ENCODE measurements at regions not wholly inside any gene's neighbourhood (a gene's known extent, or its start where the extent isn't known, plus 50 kb on each side); places are given as distances from the start of the nearest gene placed in this dataset.

- intact Hi-C loops (cut with micrococcal nuclease; ENCODE audit: unreplicated experiment): no loop called here
- TF ChIP-seq EZH2phosphoT487 (IDR thresholded peaks at IDR 0.05; ENCODE audit: borderline replicate concordance, low read depth, low read length) (no peak), CTCF (conservative IDR thresholded peaks at IDR 0.05; ENCODE audit: low read length) (no peak)
- H3K4me2 ChIP-seq (ENCODE audit: low read length): no peak overlapping the region
- DNase-seq (ENCODE audit: low spot score): no peak
- H2AFZ ChIP-seq (ENCODE audit: low read length): no peak overlapping the region
- no peaks in the 10 kb centered on the region for H3K4me1 ChIP-seq (ENCODE audit: insufficient read depth, low read length, poor library complexity, severe bottlenecking)
- no TSS peak for BruUV-seq (replicated peaks)
- ChIA-PET POLR2A (interaction anchor here (0.9 to 1.1 kb wide), 2 partner anchors 9 to 44 kb away, joined by 3 to 4 read pairs; no protein-coding TSS in a partner anchor), CTCF (ENCODE audit: unreplicated experiment) (no interaction called here)
- no peaks in the 10 kb centered on the region for H4K20me1 ChIP-seq (ENCODE audit: insufficient read depth, low read length)
- no peak overlapping the region for H3K4me3 ChIP-seq (ENCODE audit: low read depth, low read length, poor library complexity, severe bottlenecking)
- no peaks in the 10 kb centered on the region for H3K9me2 ChIP-seq (ENCODE audit: insufficient read depth, low read length)
- H3K9me3 ChIP-seq (ENCODE audit: low read length): no peaks in the 10 kb centered on the region
- H3K79me2 ChIP-seq (ENCODE audit: insufficient read depth, low read depth, low read length): no peaks in the 10 kb centered on the region
- no peaks in the 10 kb centered on the region for H3K36me3 ChIP-seq (ENCODE audit: insufficient read depth, low read length)
- no peak overlapping the region for H3K27ac ChIP-seq (ENCODE audit: low read depth, low read length, poor library complexity, severe bottlenecking)
Observed at GRCh38 chr2:193907561-193907960, 1712.8 kb upstream of the TMEFF2 start.

GRCh38 chr2:193900292-193900691, 1705.6 kb upstream of the TMEFF2 start:
- Histone ChIP-seq H3K79me2 (ENCODE audit: insufficient read depth, low read depth, low read length) (no peaks in the 10 kb centered on the region), H3K9me2 (ENCODE audit: insufficient read depth, low read length) (no peaks in the 10 kb centered on the region), H3K4me3 (ENCODE audit: low read depth, low read length, poor library complexity, severe bottlenecking) (no peak overlapping the region), H3K4me1 (ENCODE audit: insufficient read depth, low read length, poor library complexity, severe bottlenecking) (no peaks in the 10 kb centered on the region), H3K27ac (ENCODE audit: low read depth, low read length, poor library complexity, severe bottlenecking) (no peak overlapping the region), H3K36me3 (ENCODE audit: insufficient read depth, low read length) (no peaks in the 10 kb centered on the region), H2AFZ (ENCODE audit: low read length) (no peak overlapping the region), H4K20me1 (ENCODE audit: insufficient read depth, low read length) (no peaks in the 10 kb centered on the region), H3K4me2 (ENCODE audit: low read length) (no peak overlapping the region), H3K9me3 (ENCODE audit: low read length) (no peaks in the 10 kb centered on the region)
- TF ChIP-seq EZH2phosphoT487 (IDR thresholded peaks at IDR 0.05; ENCODE audit: borderline replicate concordance, low read depth, low read length) (no peak), CTCF (conservative IDR thresholded peaks at IDR 0.05; ENCODE audit: low read length) (no peak)
- no peak for DNase-seq (ENCODE audit: low spot score)
- CTCF ChIA-PET (ENCODE audit: unreplicated experiment): no interaction called here
- intact Hi-C loops (cut with micrococcal nuclease; ENCODE audit: unreplicated experiment): no loop called here
- BruUV-seq (replicated peaks): no TSS peak
- POLR2A ChIA-PET: interaction anchor here (0.7 kb wide), 1 partner anchor 56 kb away, joined by 3 read pairs; no protein-coding TSS in a partner anchor

GRCh38 chr2:193895226-193895625, 1700.5 kb upstream of the TMEFF2 start:
- Histone ChIP-seq H3K9me2 (ENCODE audit: insufficient read depth, low read length) (no peaks in the 10 kb centered on the region), H3K4me2 (ENCODE audit: low read length) (no peak overlapping the region), H3K36me3 (ENCODE audit: insufficient read depth, low read length) (no peaks in the 10 kb centered on the region), H4K20me1 (ENCODE audit: insufficient read depth, low read length) (no peaks in the 10 kb centered on the region), H2AFZ (ENCODE audit: low read length) (no peak overlapping the region), H3K79me2 (ENCODE audit: insufficient read depth, low read depth, low read length) (no peaks in the 10 kb centered on the region), H3K4me1 (ENCODE audit: insufficient read depth, low read length, poor library complexity, severe bottlenecking) (no peaks in the 10 kb centered on the region), H3K9me3 (ENCODE audit: low read length) (no peaks in the 10 kb centered on the region), H3K27ac (ENCODE audit: low read depth, low read length, poor library complexity, severe bottlenecking) (no peak overlapping the region), H3K4me3 (ENCODE audit: low read depth, low read length, poor library complexity, severe bottlenecking) (no peak overlapping the region)
- TF ChIP-seq EZH2phosphoT487 (IDR thresholded peaks at IDR 0.05; ENCODE audit: borderline replicate concordance, low read depth, low read length) (no peak), CTCF (conservative IDR thresholded peaks at IDR 0.05; ENCODE audit: low read length) (no peak)
- intact Hi-C loops (cut with micrococcal nuclease; ENCODE audit: unreplicated experiment): no loop called here
- POLR2A ChIA-PET: no interaction called here
- DNase-seq (ENCODE audit: low spot score): no peak
- BruUV-seq (replicated peaks): no TSS peak
- CTCF ChIA-PET (ENCODE audit: unreplicated experiment): no interaction called here
